ENCODE measurements at regions not wholly inside any gene's neighbourhood (a gene's known extent, or its start where the extent isn't known, plus 50 kb on each side); places are given as distances from the start of the nearest gene placed in this dataset.

DNA sequence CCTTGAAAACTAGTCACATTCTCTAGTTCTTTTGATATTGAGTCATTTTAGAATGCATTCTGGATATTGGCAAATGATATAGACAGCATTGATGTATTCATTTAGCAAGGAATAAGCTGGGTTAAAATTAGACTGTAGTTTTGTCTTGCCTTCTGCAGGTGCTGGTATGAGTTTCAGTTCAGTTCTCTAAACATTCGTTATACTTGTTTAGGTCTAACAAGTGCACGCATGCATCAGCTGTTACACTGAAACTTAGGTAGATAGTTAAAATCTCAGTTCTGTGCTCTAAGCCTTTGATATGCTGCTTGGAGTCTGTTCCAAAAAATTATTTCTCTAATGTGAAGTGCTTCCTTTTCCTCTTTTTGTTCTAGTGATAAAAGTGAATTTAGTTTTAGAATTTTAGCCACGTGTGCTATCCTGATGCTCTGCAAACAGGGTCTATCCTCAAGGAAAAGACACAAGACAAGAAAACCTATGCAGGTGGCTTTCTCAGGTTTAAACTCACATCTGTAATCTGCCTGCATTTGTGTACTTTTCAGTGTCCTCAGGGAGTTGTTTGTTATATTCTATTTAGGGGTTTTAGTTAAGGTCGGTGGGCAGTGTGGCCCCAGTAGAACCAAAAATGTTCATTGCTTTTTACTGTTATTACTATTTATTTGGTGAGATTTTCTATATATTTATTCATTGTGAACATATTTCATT is 409.0 kb downstream of the CDC14C start (continued):
- no peak for TF ChIP-seq SETDB1 (IDR thresholded peaks at IDR 0.05; ENCODE audit: insufficient read length, low read length)

DNA sequence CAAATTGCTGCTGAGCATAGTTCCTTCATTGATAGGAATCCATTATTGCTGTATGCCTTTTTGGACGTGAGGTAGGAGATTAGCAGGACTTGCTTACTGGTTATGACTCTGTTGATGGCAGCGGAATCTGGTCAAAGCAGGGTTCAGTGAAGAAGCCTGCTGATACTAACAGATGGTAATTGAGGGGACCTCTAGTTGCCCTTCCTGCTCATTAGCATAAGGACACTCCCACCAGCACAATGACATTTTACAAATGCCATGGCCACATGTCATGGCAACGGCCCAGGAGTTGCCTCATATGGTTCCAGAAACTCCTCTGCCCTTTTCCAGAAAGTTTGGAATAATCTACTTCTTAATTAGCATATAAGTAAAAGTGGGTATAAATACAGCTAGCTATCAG is 417.5 kb downstream of the CDC14C start:
- Histone ChIP-seq H3K27ac (ENCODE audit: extremely low read depth, low read depth, low read length) (no peak overlapping the region), H3K4me1 (ENCODE audit: control insufficient read depth, insufficient read depth, low read length) (no peaks in the 10 kb centered on the region), H3K9me3 (ENCODE audit: control insufficient read depth, insufficient read depth, low read depth, low read length) (no peaks in the 10 kb centered on the region), H3K4me3 (ENCODE audit: low read depth, low read length) (no peak overlapping the region), H3K36me3 (ENCODE audit: control insufficient read depth in 2 of 2, insufficient read depth in 1 of 2, low read length in 2 of 2) (no peaks in the 10 kb centered on the region)
- ChIA-PET POLR2A (no interaction called here), CTCF (no interaction called here)
- TF ChIP-seq KLF9 (tag by site-specific recombination; IDR thresholded peaks at IDR 0.05; ENCODE audit: low read depth) = no peak
- no peak for TF ChIP-seq SETDB1 (IDR thresholded peaks at IDR 0.05; ENCODE audit: insufficient read length, low read length)
- TF ChIP-seq MYNN (tag by site-specific recombination; IDR thresholded peaks at IDR 0.05; ENCODE audit: borderline replicate concordance) = no peak
- TF ChIP-seq ZNF521 (tag by site-specific recombination; IDR thresholded peaks at IDR 0.05) = no peak
- TF ChIP-seq, protein P1, sequence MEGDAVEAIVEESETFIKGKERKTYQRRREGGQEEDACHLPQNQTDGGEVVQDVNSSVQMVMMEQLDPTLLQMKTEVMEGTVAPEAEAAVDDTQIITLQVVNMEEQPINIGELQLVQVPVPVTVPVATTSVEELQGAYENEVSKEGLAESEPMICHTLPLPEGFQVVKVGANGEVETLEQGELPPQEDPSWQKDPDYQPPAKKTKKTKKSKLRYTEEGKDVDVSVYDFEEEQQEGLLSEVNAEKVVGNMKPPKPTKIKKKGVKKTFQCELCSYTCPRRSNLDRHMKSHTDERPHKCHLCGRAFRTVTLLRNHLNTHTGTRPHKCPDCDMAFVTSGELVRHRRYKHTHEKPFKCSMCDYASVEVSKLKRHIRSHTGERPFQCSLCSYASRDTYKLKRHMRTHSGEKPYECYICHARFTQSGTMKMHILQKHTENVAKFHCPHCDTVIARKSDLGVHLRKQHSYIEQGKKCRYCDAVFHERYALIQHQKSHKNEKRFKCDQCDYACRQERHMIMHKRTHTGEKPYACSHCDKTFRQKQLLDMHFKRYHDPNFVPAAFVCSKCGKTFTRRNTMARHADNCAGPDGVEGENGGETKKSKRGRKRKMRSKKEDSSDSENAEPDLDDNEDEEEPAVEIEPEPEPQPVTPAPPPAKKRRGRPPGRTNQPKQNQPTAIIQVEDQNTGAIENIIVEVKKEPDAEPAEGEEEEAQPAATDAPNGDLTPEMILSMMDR (tag by site-specific recombination; IDR thresholded peaks at IDR 0.05) = no peak
- no peak for TF ChIP-seq ZNF398 (tag by site-specific recombination; IDR thresholded peaks at IDR 0.05)
- no peak for TF ChIP-seq ZNF335 (tag by site-specific recombination; conservative IDR thresholded peaks at IDR 0.05)
- no peak for TF ChIP-seq YY1 (tag by site-specific recombination; IDR thresholded peaks at IDR 0.05)
- TF ChIP-seq, protein P2, sequence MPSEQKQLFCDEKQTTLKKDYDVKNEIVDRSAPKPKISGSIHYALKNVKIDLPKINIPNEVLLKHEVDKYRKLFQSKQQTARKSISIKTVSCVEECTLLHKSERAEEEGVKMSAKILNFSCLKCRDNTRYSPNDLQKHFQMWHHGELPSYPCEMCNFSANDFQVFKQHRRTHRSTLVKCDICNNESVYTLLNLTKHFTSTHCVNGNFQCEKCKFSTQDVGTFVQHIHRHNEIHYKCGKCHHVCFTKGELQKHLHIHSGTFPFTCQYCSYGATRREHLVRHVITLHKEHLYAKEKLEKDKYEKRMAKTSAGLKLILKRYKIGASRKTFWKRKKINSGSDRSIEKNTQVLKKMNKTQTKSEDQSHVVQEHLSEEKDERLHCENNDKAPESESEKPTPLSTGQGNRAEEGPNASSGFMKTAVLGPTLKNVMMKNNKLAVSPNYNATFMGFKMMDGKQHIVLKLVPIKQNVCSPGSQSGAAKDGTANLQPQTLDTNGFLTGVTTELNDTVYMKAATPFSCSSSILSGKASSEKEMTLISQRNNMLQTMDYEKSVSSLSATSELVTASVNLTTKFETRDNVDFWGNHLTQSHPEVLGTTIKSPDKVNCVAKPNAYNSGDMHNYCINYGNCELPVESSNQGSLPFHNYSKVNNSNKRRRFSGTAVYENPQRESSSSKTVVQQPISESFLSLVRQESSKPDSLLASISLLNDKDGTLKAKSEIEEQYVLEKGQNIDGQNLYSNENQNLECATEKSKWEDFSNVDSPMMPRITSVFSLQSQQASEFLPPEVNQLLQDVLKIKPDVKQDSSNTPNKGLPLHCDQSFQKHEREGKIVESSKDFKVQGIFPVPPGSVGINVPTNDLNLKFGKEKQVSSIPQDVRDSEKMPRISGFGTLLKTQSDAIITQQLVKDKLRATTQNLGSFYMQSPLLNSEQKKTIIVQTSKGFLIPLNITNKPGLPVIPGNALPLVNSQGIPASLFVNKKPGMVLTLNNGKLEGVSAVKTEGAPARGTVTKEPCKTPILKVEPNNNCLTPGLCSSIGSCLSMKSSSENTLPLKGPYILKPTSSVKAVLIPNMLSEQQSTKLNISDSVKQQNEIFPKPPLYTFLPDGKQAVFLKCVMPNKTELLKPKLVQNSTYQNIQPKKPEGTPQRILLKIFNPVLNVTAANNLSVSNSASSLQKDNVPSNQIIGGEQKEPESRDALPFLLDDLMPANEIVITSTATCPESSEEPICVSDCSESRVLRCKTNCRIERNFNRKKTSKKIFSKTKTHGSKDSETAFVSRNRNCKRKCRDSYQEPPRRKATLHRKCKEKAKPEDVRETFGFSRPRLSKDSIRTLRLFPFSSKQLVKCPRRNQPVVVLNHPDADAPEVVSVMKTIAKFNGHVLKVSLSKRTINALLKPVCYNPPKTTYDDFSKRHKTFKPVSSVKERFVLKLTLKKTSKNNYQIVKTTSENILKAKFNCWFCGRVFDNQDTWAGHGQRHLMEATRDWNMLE (tag by site-specific recombination; conservative IDR thresholded peaks at IDR 0.05; ENCODE audit: low read depth) = no peak
- TF ChIP-seq ZNF423 (tag by site-specific recombination; IDR thresholded peaks at IDR 0.05) = no peak
- TF ChIP-seq ZNF837 (tag by site-specific recombination; IDR thresholded peaks at IDR 0.05) = no peak
- TF ChIP-seq ZNF510 (tag by site-specific recombination; IDR thresholded peaks at IDR 0.05; ENCODE audit: insufficient replicate concordance) = no peak
- TF ChIP-seq ZNF324 (tag by site-specific recombination; IDR thresholded peaks at IDR 0.05) = no peak
- no peak for TF ChIP-seq ZBTB44 (tag by site-specific recombination; IDR thresholded peaks at IDR 0.05)
- TF ChIP-seq HOXD13 (CRISPR knock-in tag; IDR thresholded peaks at IDR 0.05; ENCODE audit: borderline replicate concordance) = no peak
- no peak for TF ChIP-seq ZBTB48 (tag by site-specific recombination; IDR thresholded peaks at IDR 0.05)

All from HEK293 (cell line).